Kidney tubule cell (primary cell): ENCODE measurements at regions not wholly inside any gene's neighbourhood (a gene's known extent, or its start where the extent isn't known, plus 50 kb on each side); places are given as distances from the start of the nearest gene placed in this dataset.
A peak's percentile ranks its signal among the peaks of the same experiment; 100 is the strongest.

Experiments
- DNase-seq: peaks from one replicate; pipeline ENCODE4 v3.0.0-alpha.2; 2018; ENCODE audit warnings: low spot score

DNA sequence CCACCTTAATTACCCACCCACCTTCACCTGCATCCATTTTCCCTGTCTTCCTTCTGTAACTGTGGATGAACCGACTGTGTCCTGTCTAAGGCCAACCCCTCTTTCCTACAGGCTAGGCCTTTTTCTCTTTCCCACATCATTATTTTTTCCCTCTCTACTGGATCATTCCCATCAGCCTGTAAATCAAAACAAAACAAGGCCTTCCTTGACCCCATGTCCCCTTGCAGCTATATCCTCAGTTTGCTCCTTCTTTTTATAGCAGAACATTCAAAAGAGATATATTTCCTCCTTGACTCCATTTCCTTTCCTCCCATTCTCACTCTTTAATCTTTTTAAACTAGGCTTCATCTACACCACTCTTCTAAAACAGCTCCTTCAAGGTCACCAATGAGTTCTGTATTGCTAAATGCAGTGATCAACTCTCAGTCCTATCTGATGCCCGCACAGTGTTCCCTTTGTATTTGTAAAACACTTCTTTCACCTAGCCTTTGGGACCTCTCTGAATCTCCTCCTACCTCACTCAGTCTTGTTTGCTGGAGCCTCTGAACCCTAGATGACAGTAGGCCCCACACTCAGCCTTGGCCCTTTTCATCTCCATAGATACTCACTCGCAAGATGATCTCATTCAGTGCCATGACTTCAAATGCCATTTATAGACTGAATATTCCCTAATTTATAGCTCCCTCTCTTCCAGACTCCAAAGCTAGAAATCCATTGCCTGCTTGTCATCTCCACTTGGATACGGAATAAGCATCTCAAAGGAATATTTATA, 55.7 kb downstream of the CXCR4 start:
- no peak for DNase-seq

DNA sequence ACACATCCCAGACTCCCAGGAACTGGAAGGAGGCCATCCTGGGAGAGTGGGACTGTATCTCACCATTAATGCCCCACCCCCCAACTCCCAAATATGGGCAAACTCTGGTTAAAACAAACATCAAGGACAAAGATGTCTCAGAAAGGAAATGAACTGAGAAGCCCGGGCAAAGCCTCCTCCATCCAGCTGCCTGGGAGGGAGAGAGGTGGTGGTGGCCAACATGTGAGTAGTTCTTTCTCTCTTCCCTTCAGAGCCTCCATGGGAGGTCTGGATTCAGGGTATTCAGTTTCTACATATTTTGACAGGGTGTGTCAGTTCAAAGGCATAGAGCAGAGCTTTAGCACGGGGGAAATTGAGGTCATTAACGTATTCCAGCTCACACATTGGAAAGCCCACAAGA, 57.5 kb downstream of the CXCR4 start:
- DNase-seq, result no peak

DNA sequence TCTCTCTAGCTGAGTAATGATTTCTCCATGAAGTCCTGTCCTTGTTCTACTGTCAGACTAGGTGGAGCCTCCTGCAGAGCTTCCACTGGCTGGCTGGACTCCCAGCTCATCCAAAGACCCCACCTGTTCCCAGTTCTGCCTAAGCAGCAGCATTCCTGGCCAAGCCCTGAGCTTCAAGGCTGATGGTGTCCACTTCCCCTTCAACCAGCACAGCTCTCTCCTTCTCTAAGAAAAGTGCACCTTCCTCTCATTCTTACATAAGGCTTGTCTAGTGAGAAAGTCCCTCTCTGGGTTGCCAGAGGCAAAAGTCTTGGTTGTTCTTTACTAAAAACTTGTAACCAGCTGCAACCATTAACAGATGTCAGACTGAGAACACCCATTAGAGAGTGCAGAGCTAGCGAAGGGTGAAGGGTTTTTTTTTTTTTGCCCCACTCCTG, 58.9 kb downstream of the CXCR4 start:
- DNase-seq, result no peak

DNA sequence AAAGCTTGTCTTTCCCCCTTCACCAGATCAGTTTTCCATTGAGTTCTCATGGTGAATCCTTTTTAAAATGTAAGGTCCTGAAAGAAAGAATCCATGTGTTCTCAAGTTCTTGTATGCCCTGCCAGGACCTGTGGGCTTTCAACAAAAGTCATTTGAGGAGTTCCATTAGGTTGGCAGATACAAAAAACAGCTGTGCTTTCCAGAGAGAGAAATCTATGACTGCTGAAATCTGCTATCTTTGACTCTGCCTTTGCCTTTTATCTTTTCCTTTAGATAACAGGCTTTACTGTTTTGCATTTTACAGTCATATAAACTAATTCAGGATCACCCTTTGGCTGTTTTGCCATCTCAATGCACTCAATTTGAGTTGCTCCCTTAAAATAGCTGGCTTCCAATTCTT, 59.7 kb downstream of the CXCR4 start:
- DNase-seq, result no peak

DNA sequence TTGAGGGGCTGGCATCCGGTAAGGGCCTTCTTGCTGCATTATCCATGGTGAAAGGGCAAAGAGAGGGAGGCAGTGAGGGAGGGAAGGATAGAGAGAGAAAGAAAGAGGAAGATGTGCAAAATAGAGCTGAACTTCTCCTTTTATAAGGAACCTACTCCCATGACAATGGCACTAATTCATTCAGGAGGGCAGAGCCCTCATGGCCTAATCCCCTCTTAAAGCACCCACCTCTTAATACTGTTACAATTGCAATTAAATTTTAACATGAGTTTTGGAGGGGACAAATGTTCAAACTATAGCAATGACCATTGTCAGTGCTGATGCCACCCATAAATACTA, 60.2 kb downstream of the CXCR4 start:
- no peak for DNase-seq

DNA sequence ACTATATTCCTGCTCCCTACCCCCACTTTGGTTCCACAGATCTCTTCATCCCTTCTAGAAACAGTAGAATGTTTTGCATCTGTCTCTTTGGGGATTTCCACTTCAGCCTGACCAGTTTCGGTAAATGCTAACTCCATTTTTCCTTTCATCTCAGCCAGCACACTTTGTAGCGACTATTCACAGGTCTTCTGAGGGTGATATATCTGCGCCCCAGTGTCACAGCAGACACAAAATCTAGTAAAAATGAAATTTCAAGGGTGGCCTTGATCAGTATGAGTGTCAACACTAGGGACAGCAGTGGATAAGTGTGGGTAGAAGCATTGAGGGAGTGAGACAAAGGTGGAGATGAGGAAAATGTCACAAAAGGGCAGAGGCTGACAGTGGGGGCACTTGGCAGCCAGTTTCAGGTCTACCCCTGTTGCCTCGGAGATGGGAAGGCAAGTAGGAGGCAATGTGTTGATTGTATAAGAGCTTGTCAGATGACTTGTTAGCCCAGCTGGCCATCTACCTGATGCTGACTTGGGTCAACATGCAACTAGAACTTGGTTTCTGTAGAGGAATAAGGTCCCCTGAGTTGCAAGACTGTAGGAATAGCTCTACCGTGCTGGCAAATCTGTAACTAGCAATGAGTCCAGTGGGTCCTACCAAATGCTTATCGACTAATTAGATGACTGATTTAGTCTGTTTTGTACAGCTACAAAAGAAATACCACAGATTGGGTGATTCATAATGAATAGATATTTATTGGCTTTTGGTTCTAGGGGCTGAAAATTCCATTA, 60.7 kb downstream of the CXCR4 start:
- DNase-seq, result no peak

DNA sequence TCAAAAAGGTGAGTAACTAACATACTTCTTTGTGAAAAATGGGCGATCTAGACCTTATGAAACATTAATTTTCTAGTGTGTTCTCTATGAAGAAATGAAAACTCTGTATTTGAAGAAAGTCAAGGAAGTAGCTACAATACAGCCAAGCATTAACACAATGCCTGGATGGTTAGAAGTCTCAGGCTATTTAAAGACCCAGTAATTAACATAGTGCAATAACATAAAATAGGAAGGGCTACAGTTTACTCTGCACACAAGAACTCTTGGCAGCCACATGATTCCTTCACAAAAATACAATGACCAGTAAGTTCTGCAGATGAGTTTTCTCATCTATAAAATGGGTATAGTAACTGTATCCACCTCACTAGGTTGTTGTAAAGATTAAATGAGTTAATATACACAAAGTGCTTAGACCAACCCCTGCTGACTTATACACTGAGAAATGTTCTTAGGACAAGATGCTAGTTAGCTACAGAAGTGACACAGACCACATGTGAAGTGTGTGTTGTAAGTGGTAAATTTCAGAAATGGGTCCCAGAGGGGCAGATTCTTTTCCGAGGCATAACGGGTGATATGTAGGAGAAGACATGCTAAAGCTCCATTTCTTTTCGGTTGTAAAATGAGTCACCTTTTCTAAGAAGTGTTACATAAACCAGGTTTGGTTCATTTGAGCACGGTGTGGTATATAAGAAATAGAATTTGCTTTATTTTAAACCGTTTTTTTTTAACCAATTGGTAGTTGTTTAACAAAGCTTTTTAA, 61.8 kb downstream of the CXCR4 start:
- DNase-seq, result no peak

DNA sequence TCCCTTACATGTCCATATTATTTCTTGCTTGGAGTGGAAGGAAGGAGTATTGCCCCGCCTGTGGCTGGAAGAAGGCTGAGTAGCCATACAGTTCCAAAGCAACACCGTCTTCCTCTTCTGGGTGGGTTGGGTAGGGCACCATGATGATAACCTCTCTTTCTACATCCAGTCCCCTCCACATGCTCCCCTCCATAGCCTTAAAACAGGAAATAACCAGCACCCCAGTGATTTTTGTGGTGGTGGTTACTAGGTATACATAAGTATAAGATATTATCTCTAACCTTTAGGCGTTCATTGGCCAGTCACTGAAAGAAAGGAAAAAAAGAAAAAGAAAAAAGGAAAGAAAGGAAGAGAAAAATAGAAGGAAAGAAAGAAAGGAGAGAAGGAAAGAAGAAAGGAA, 63.1 kb downstream of the CXCR4 start:
- DNase-seq, result no peak

DNA sequence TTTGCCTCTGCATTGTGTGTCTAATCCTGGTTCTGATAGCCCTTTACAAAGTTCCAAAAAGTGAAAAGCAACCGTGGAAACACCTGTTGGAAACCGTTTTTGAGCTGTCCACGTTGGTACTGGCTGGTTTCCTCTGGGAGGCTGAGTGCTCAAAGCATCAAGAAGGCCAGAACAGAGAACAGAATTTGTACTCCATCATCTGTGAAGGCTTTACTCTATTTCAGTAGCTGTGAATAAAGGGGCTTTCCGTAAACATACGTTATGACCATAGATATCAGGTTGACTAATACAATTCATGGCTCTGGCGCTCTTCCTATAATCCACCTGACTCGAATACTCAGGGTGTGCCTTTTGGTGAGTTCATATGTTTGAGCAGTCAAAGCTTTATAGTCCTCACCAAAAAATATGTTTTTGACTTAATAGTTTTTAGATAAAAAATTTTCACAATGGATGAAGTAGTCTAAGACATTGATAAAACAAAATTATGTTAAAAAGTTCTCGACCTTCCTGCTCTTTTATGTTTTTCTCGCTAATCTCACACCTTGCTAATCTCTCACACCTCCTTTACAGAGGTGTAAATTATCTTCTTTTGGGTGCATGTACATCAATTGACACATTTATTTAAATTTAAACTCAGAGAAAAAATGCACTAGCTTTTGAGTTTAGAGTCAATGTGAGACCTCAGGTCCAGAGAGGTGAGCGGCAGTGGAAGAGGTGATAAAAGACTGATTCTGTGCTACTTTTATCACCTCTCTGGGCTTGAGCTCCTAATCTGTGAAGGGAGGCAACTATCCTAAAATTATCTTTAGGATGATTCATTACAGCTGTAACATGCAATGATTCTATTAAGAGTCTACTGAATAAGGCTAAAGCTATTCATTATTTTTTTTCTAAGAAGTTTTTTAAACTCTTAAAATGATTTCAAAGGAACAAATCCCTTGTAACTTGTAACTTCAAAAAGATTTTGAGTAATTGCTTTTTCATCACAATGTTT, 65.3 kb downstream of the CXCR4 start:
- no peak for DNase-seq

DNA sequence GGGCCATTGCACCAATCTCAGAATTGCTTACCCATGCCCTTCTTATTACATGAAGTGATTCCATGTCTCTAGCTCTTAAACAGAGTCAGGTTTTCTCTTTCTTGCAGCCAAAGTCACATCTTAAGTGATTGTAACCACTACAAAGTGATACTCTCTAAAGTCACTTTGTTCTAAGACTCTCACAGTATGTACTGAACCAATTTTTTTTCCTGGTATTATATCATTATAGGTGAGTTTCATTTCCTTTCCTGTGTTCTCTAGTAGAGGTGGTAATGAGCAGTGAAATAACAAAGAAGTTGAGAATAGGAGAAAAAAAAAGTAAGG, 66.3 kb upstream of the DARS1 start:
- no peak for DNase-seq

DNA sequence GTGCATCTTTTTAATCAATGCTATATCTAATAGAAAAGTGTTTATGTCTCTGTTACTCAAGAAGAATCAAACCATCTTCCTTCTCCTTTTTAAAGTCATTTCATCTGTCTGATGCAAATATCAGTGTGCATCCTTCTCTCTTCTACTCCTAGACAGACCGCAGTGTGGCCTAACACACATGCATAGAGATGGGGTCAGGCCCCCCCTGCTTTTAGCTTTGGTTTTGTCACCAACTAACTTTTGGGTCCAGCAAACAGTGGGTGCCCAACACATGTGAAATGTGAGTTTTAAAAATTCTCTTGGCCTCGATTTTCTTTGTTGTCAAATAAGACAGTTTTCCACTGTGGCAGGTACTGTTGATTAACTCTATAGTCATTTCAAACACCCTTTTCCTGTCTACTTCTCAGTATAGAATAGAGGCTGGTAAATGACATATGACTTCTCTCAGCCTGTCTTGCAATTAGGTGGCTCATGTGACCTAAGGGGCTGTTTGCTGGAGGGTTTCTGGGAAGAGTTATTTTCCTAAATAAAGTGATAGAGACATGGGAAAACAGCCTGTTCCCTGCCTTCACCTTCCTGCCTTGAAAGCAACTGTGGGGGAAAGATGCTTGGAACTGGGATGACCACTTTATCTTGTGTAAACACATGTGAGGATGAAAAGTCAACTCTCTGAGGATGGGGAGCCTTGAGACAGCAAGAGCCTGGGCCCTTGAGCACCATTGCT, 65.7 kb upstream of the DARS1 start:
- no peak for DNase-seq

DNA sequence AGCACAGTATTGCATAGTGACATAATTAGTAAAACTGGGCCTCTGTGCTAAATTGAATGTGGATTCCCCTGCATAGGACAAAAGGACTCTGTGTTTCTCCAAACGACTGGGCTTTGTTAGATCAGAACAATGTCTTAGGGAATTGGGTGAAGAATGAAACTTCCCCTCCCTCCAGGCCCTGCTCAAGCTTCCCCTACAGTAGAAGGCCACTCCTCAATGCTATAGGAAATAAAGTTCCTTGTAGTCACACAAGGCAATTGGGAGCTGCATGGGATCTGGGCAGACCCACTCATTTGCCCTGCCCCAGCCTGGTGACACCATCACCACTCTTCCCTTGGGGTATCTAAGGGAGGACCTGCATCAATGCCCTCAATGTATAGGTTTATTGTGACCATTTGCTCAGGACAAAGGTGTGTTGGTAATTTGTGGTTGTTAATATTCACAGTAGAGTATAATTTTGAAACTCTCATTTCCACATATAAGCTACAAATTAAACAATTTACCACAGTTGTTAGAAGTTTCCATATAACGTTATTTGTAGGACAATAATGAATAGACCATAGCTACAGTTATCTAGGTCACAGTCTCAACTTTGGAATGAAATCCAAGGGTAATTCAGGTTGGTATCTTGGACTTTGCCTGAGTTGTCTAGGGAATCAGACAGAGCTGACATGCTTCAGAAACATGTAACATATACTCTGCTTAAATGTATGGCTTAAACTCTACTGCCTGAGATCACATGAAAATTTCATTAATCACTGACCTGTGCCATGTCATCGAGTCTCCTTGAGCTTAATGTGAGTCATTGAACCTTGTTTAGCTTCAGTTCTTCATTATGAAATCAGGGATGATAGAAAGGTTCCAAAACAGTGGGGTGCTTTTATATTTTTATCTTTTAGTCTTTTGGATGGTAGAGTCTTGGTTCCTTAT, 64.8 kb upstream of the DARS1 start:
- peak; percentile 4 for DNase-seq

DNA sequence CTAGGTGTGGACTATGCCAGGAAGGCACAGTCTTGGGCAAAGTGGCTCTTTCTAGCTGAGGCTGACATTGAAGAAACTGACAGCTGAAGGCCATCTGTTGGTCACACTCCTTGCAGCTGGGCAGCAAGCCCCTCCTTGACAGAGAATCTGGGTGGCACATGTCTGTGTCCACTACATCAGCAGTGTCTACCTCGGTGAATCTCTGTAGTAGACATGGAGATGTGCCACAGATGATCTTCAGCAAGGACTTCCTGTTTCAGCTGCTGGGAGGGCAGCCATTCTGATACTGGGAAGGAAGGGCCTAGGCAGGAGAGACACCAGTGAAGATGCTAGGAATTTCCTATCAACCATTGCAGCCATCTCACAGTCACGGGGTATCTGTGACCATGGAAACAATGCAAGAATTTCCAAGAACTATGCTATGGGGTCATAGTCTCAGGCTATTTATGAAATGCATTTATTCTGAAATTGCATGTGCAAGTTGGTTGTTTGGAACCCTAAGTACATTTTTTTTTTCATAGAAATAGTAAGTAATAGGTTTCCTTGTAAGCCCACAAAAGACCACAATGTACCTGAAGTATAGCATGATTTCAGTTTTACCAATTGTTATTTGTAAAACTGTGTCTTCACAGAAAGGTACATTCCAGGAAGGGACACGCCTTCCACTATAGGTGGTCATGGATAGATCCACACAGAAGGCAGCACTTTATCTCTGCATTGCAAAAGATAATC, 63.8 kb upstream of the DARS1 start:
- DNase-seq, result no peak

DNA sequence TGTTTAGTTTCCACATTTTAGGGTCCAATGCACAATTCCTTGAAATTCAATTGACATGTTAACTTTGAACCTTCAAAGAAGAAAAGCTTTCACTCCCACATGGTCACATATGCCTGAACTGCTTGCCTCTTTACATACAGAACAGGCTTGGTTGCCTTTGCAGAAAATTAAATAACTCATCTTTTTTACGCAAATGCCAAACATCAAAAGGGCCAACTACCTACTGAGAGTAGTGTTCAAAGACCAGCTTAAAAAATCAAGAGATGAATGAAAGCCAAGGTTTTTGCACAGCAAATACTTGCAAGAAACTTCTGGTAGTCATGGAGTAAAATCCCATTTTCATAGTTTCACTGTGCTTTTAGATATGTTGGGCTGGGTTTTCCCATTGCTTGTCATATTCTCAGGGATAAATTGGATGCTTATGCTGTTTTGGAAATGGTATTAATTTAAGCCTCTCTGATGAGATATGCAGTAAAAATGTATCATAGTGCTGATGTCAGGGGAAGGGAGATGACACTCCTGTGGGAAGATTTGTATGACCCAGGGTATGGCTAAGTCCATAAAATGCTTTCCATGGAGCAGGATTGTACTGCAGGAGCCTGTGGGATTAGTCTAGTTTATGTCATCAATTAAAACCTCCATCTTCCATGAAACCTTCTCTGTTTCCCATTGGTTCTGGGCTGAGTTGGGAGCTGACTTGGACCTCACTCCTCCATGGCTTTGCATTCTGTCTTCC, 60.6 kb upstream of the DARS1 start:
- no peak for DNase-seq

DNA sequence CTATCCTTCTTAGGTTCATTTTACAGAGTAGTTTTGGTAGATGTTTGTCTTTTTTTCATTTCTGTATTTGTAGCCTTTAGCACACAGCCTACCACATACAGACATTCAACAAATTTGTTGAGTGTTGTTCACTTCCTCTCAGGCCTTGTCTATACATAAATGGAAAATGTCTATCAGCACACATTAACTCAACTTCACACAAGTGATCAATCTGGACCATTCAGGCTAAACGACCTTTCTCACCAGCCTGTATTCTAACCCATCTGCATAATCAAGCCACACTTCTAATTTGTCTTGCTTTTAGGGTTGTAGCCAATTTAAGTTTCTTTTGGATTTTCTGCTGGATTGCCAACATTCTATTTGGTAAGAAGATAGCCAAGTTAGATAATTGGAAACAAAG, 59.9 kb upstream of the DARS1 start:
- DNase-seq, result no peak
